ENCODE measurements at regions not wholly inside any gene's neighbourhood (a gene's known extent, or its start where the extent isn't known, plus 50 kb on each side); places are given as distances from the start of the nearest gene placed in this dataset.

DNA sequence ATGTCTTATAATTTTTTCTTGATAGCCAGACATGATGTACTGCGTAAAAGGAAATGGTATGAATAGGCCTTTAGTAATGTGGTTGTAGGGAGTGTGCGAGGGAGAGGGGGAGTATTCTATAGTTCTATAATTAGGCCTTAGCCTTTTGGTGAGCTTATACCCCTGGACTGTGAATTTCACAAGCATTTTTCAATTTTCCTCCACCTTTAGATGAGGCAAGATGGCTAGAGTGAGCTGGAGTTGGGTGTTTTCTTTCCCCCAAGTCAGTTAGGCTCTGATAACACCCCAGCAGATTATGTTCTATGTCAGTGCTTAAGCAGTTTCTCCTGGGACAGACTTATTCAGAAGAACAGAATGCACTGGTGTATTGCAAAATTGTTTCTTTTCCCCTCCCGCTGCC lies 210.2 kb upstream of the NPY2R start:
- no peak overlapping the region for H3K27ac ChIP-seq

DNA sequence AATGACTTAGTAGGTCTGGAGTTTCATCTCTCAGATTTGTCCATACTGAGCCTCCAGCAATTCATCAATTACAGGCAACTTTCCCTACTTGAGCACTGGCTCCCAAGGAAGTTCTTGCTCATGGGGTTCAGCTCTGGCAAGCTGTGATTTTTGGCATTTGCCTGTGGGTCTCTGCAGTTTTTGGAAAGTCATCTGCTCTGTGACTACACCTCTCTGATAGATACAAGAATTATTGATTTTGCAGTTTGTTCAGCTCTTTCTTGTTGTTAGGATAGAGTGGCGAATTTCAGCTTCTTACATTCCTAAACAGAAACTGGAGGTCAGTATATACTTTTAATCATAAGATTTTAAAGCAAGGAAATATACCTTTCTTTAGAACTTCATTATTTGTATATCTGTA lies 209.7 kb upstream of the NPY2R start:
- no peak for TF ChIP-seq CTCF (conservative IDR thresholded peaks at IDR 0.05)
- no peak overlapping the region for H3K27ac ChIP-seq

More for the DNA sequence above, 210.2 kb upstream of the NPY2R start:
- TF ChIP-seq CTCF (conservative IDR thresholded peaks at IDR 0.05) (no peak), ZFX (IDR thresholded peaks at IDR 0.05) (no peak)

GRCh38 chr4:154999950-155000578 lies 208.4 kb upstream of the NPY2R start:
- H3K27ac ChIP-seq = peak overlapping the region; percentile 64
- TF ChIP-seq CTCF (conservative IDR thresholded peaks at IDR 0.05) (no peak), ZFX (IDR thresholded peaks at IDR 0.05) (no peak)

- TF ChIP-seq ZFX (IDR thresholded peaks at IDR 0.05) = no peak
- TF ChIP-seq CTCF (conservative IDR thresholded peaks at IDR 0.05) = no peak
- 0 out of 2 replicates have a peak overlapping the region, but pooled peaks have one; percentile 24 for H3K27ac ChIP-seq
Measured at GRCh38 chr4:155001251-155001650, 207.2 kb upstream of the NPY2R start.

- TF ChIP-seq ZFX (IDR thresholded peaks at IDR 0.05) (no peak), CTCF (conservative IDR thresholded peaks at IDR 0.05) (no peak)
- no peak overlapping the region for H3K27ac ChIP-seq
Measured at GRCh38 chr4:155005395-155006090, 202.9 kb upstream of the NPY2R start.

GRCh38 chr4:155007660-155008176 lies 200.7 kb upstream of the NPY2R start:
- TF ChIP-seq CTCF (conservative IDR thresholded peaks at IDR 0.05) (no peak), ZFX (IDR thresholded peaks at IDR 0.05) (no peak)

DNA sequence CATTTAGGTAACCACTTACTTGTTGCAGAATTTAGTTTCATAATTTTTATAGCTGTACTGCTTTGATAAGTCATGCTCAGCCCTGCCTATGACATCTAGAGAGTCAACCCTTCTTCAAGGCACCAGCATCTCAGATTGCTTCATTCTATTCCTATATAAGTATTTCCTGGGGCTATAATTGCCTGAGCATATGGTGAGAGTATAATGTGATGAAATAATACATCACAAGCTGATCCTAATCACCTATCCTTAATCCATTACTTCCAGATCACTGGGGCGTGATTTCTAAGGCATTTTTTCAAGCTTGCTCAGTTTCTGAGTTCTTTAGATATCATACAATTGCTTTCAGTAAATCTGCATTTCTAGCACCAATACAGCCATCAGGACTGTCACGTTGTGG lies 200.0 kb upstream of the NPY2R start:
- TF ChIP-seq CTCF (conservative IDR thresholded peaks at IDR 0.05) = no peak
- TF ChIP-seq ZFX (IDR thresholded peaks at IDR 0.05) = no peak
- no peak overlapping the region for H3K27ac ChIP-seq

More at GRCh38 chr4:155007660-155008176, 200.7 kb upstream of the NPY2R start:
- H3K27ac ChIP-seq = no peak overlapping the region
